HG02759 (cell line): ENCODE measurements at regions not wholly inside any gene's neighbourhood (a gene's known extent, or its start where the extent isn't known, plus 50 kb on each side); places are given as distances from the start of the nearest gene placed in this dataset.

Experiments used
- ATAC-seq: cut with Tn5 transposase; IDR thresholded peaks from one replicate; pipeline ENCODE4 v1.9.1; 2021; ENCODE audit warnings: mild to moderate bottlenecking, moderate library complexity; ENCODE audit not compliant: unreplicated experiment

DNA sequence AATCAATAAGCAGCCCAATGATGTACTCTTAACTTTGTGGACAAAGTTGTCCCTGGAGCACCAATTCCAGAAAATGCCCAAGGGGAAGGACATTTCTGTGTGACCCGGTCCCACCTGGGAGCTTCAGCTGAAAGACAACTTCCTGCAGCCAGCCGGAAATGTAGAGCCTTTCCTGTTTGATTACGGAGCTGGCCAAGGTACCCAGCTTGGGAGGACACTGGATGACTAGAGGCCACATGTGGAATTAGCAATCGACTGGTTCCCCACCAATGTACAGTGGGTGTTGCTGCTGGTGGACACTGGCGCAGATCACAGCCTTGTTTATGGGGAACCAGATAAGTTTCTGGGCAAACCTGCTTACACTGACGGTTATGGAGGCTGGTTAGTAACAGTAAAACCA, 53.0 kb upstream of the ZC3H15 start:
- ATAC-seq: no peak

GRCh38 chr2:186433777-186434432, 52.2 kb upstream of the ZC3H15 start:
- no peak for ATAC-seq
